HG03442 (cell line): ENCODE measurements at regions not wholly inside any gene's neighbourhood (a gene's known extent, or its start where the extent isn't known, plus 50 kb on each side); places are given as distances from the start of the nearest gene placed in this dataset.

Source experiments
- ATAC-seq: cut with Tn5 transposase; IDR thresholded peaks from one replicate; pipeline ENCODE4 v1.9.1; 2021; ENCODE audit warnings: mild to moderate bottlenecking, moderate library complexity; ENCODE audit not compliant: unreplicated experiment

- ATAC-seq = no peak
Measured at GRCh38 chr6:3997177-3997770, 81.7 kb downstream of the FAM217A start.

- no peak for ATAC-seq
Measured at GRCh38 chr6:3999800-4000661, 78.9 kb downstream of the FAM217A start.

GRCh38 chr6:4004249-4004648 lies 74.7 kb downstream of the FAM217A start:
- ATAC-seq = no peak

GRCh38 chr6:4008324-4009047 lies 70.5 kb downstream of the FAM217A start:
- ATAC-seq = no peak

- no peak for ATAC-seq
Measured at GRCh38 chr6:4009486-4009885, 69.5 kb downstream of the FAM217A start.

- no peak for ATAC-seq
Measured at GRCh38 chr6:4010048-4010447, 68.9 kb downstream of the FAM217A start.

GRCh38 chr6:4010689-4011090 lies 68.2 kb downstream of the FAM217A start:
- no peak for ATAC-seq

GRCh38 chr6:4012826-4013225 lies 66.1 kb downstream of the FAM217A start:
- ATAC-seq = no peak

GRCh38 chr6:4017058-4017739 lies 61.7 kb downstream of the FAM217A start:
- no peak for ATAC-seq

- no peak for ATAC-seq
Measured at GRCh38 chr6:4017834-4018170, 61.1 kb downstream of the FAM217A start.

GRCh38 chr6:4018171-4018923 lies 60.6 kb downstream of the FAM217A start:
- ATAC-seq = peak; percentile 71
